ENCODE measurements at regions not wholly inside any gene's neighbourhood (a gene's known extent, or its start where the extent isn't known, plus 50 kb on each side); places are given as distances from the start of the nearest gene placed in this dataset.

GRCh38 chr4:78665216-78665770, 110.9 kb upstream of the BMP2K start:
- FAIRE-seq: no peak

DNA sequence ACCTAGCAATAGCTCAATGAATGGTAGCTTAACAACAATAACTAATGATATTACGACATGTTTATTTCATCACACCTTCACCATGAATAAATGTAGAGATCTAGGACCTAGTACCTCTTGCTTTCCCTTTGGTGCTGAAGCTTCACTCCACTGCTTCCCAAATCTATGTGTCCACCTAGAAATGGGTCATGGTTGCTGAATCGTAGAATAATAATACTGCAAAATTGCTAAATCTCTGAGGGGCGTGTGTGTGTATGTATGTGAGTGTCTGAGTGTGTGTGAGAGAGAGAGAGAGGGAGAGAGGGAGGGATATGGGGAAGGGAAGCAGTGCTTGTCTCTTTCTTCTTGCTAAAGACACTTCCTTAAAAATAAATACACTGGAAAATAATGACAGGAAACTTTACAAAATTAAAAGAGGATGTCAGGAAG, 109.3 kb upstream of the BMP2K start:
- peak in 2 of 4 donors; percentile 22 to 55 for ATAC-seq
- no peaks in the 10 kb centered on the region for H3K9me3 ChIP-seq
- no peak for TF ChIP-seq CTCF (IDR thresholded peaks at IDR 0.05)
- intact Hi-C loops (cut with DNase I): no loop called here
- FAIRE-seq: no peak
- 67 to 75% methylated on average over 3 of the region's 3 CpGs for WGBS, 2 donors
- H3K27me3 ChIP-seq: no peaks in the 10 kb centered on the region
- no peaks in the 10 kb centered on the region for H3K4me1 ChIP-seq
- DNase-seq: no peak
- no peak overlapping the region for H3K27ac ChIP-seq
- no peak overlapping the region for H3K4me3 ChIP-seq
- H3K36me3 ChIP-seq: no peaks in the 10 kb centered on the region

More at GRCh38 chr4:78665216-78665770, 110.9 kb upstream of the BMP2K start:
- Histone ChIP-seq H3K4me1 (peaks cover 0 to 3% (median 0%) of the 10 kb centered on the region in 3 donors), H3K27me3 (no peaks in the 10 kb centered on the region), H3K36me3 (no peaks in the 10 kb centered on the region), H3K4me3 (no peak overlapping the region), H3K27ac (no peak overlapping the region), H3K9me3 (no peaks in the 10 kb centered on the region)
- intact Hi-C loops (cut with DNase I): no loop called here
- DNase-seq (no peak), ATAC-seq (no peak)
- TF ChIP-seq CTCF (IDR thresholded peaks at IDR 0.05): no peak

DNA sequence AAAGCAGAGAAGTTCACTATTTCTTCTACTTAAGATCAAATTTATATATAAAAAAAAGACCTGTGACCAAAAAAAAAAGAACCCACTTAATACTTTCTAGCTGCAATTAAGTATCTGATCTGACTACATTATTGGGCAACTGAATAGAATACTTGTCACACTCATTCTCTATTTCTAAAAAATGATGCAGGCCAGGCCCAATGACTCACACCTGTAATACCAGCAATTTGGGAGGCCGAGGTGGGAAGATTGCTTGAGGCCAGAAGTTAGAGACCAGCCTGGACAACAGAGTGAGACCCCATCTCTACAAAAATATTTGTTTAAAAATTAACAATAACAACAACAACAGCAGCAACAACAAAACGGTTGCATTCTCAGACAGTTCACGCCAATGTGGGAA, 108.8 kb upstream of the BMP2K start:
- Histone ChIP-seq H3K27me3 (no peaks in the 10 kb centered on the region), H3K27ac (no peak overlapping the region), H3K4me1 (no peaks in the 10 kb centered on the region), H3K9me3 (no peaks in the 10 kb centered on the region), H3K36me3 (no peaks in the 10 kb centered on the region), H3K4me3 (no peak overlapping the region)
- intact Hi-C loops (cut with DNase I): no loop called here
- 86 to 89% methylated on average over 3 of the region's 3 CpGs for WGBS, 2 donors
- ATAC-seq (no peak), DNase-seq (no peak), FAIRE-seq (no peak)
- no peak for TF ChIP-seq CTCF (IDR thresholded peaks at IDR 0.05)

GRCh38 chr4:78667764-78668163, 108.4 kb upstream of the BMP2K start:
- Histone ChIP-seq H3K9me3 (no peaks in the 10 kb centered on the region), H3K27me3 (no peaks in the 10 kb centered on the region), H3K4me1 (no peaks in the 10 kb centered on the region), H3K4me3 (no peak overlapping the region), H3K27ac (no peak overlapping the region), H3K36me3 (no peaks in the 10 kb centered on the region)
- DNase-seq: no peak
- intact Hi-C loops (cut with DNase I): no loop called here
- no peak for TF ChIP-seq CTCF (IDR thresholded peaks at IDR 0.05)
- no peak for FAIRE-seq
- WGBS, 2 donors: 84 to 90% methylated on average over 2 of the region's 2 CpGs
- peak in 2 of 4 donors; percentile 37 to 59 for ATAC-seq

GRCh38 chr4:78669453-78669852, 106.7 kb upstream of the BMP2K start:
- Histone ChIP-seq H3K4me1 (no peaks in the 10 kb centered on the region), H3K4me3 (no peak overlapping the region), H3K27me3 (no peaks in the 10 kb centered on the region), H3K36me3 (no peaks in the 10 kb centered on the region), H3K9me3 (no peaks in the 10 kb centered on the region), H3K27ac (no peak overlapping the region)
- ATAC-seq (peak in 1 of 4 donors; percentile 25), FAIRE-seq (no peak), DNase-seq (no peak)
- WGBS, 2 donors: 66 to 77% methylated on average over 3 of the region's 3 CpGs
- TF ChIP-seq CTCF (IDR thresholded peaks at IDR 0.05): no peak
- intact Hi-C loops (cut with DNase I): no loop called here
